ENCODE measurements at regions not wholly inside any gene's neighbourhood (a gene's known extent, or its start where the extent isn't known, plus 50 kb on each side); places are given as distances from the start of the nearest gene placed in this dataset.

GRCh38 chr2:190809139-190809764 lies 71.4 kb upstream of the GLS start:
- no peak for DNase-seq (ENCODE audit: low spot score)

- DNase-seq (ENCODE audit: low spot score) = no peak
Measured at GRCh38 chr2:190809876-190810525, 70.6 kb upstream of the GLS start.

GRCh38 chr2:190810981-190811587 lies 69.5 kb upstream of the GLS start:
- DNase-seq (ENCODE audit: low spot score) = no peak

DNA sequence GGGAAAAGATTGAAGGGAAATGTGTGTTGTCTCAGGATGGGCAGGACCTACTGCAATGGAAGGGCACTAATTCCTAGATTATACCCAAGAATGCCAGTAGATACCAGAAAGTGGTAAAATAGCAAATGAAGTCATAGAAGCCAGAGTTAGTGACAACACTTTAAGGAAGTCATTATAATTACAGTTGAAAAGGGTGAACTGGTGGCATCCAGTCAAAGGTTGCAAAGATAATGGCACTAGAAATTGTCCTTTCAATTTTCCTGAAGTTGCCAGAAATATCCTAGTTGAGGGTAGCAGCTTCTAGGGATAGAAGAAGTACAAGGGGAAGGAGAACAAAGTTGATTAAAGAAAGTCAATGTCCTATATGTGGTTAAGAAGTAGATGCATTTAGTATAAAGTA lies 68.8 kb upstream of the GLS start:
- DNase-seq (ENCODE audit: low spot score) = no peak

- no peak for DNase-seq (ENCODE audit: low spot score)
Measured at GRCh38 chr2:190812506-190813294, 67.9 kb upstream of the GLS start.

DNA sequence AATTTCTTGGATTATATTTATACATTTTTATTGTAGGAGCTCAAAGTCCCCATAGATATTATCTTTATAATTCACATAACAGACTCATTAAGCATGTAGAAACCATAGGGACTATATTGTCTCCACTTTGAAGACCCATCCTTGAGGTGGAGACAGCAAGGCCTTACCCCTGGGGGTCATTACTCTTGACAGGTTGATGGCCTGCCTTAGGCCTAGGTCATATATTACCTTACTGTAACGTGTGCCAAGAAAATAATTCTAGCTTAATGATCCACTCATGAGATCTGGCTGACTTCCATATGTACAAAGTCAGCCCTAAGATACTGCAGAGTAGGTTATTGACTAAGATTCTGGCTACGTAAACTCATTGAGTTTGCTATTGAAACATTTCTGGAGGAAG lies 65.4 kb upstream of the GLS start:
- no peak for DNase-seq (ENCODE audit: low spot score)

DNA sequence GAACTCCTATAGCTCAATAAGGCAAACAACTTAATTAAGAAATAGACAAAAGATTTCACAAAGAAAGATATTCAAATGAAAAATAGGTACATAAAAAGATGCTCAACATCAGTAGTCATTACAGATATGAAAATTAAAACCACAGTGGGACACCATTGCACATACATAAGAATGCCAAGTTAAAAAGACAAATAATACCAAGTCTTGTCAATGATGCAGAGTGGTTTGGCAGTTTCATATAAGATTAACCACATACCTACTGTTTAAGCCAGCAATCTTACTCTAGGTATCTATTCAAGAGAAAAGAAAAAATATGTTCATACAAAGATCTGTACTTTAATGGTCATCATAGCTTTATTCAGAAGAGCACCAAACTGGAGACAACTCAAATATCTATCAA lies 63.5 kb upstream of the GLS start:
- no peak for DNase-seq (ENCODE audit: low spot score)

DNA sequence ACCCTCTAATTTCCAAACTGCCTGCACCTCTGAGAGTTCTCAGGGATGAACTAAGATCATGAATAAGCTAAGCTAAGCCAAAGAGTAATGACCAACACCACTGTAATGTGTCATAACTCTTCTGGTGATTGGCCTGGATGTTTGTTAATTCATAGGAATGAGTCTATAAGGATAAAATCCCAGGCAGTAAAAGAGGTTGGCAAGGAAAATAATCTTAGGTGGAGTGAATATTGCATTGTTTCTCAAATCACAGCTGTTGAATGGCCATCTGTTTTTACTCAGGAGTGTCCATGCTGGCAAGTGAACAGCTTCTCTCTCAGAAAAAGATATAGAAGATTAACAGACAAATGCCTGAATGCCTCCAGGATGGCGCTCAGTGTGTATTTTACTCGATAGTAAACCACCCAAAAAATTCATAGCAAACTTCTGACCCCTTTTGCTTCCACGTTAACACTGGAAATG lies 60.8 kb upstream of the GLS start:
- DNase-seq (ENCODE audit: low spot score) = no peak

DNA sequence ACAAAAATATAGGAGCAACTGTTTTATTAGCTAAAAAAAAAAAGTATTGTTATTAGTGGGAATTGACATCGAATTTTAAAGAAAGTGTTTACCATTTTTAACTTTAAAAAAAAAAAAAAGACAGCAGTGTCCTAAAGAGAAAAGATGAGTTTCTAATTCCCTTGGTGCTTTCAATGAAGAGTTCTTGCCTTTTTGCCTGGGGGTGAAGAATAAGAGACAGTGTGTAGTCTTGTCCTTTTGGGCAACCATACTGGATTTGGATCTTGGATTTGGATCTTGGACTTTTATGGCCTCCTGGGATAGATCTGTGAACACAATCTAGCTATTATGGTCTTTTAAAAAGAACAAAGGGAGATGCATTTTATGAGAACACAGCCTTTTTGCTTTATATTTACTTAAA lies 60.2 kb upstream of the GLS start:
- no peak for DNase-seq (ENCODE audit: low spot score)

GRCh38 chr2:190822043-190822442 lies 58.6 kb upstream of the GLS start:
- no peak for DNase-seq (ENCODE audit: low spot score)

DNA sequence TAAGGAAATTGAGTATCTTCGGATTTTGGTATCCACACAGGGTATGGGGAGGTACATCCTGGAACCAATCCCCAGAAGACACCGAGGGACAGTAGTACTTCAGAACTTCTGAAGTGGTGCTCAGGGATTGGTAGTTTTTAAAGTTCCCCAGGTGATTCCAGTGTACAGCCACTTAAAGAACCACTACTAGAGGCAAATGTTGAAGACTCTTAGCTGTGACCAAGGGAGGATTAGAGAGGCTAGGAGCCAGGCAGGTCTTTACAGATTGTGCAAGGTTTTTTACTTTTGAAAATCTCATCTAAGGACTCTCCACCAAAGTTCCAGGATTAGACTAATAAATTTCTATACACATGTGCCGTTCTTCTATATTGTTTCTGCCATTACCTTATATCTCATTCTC lies 52.9 kb upstream of the GLS start:
- no peak for DNase-seq (ENCODE audit: low spot score)

DNA sequence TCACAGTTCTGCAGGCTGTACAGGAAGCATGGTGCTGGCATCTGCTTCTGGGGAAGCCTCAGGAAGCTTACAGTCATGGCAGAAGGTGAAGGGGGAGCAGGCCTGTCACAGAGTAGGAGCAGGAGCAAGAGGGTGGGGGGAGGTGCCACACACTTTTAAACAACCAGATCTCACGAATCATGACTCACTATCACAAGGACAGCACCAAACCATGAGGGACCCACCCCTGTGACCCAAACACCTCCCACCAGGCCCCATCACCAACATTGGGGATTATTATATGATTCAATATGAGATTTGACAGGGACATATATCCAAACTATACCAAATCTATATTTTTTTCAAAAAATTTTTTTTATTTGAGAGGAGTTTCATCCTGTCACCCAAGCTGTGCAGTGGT lies 51.0 kb upstream of the GLS start:
- DNase-seq (ENCODE audit: low spot score) = no peak
